A673 (cell line): ENCODE measurements at regions not wholly inside any gene's neighbourhood (a gene's known extent, or its start where the extent isn't known, plus 50 kb on each side); places are given as distances from the start of the nearest gene placed in this dataset.

Source experiments
- BruUV-seq: library from RNA; stranded (reverse); fragments of 400-500 nt; replicated peaks from 2 replicates; lab custom pipeline; 2021; lab: Mats Ljungman, UMichigan
- CTCF ChIA-PET: fragments of 300-600 bp; sonication (Branson Sonifier 250); formaldehyde crosslinking; loops from one replicate; lab custom pipeline; 2022; ENCODE audit warnings: antibody characterized with exemption; lab: Charles Lee
- POLR2A ChIA-PET: fragments of 300-600 bp; sonication (Branson Sonifier 250); formaldehyde crosslinking; loops from one replicate; lab custom pipeline; 2022; ENCODE audit warnings: antibody characterized with exemption; ENCODE audit not compliant: low non-redundant PET; lab: Charles Lee
- DNase-seq: peaks from one replicate; pipeline ENCODE4 v3.0.0-alpha.2; 2015; ENCODE audit warnings: low spot score
- H3K27ac ChIP-seq: fragments of 200-600 bp; sonication (generic); 2 replicates; pipeline ENCODE4 v1.5.1; 2016; ENCODE audit warnings: mixed run types, low read depth, mild to moderate bottlenecking, mixed read lengths, antibody characterized with exemption, low read length; ENCODE audit not compliant: poor library complexity, severe bottlenecking
- H3K27me3 ChIP-seq: fragments of 200-600 bp; sonication (generic); replicated peaks from 2 replicates; pipeline ENCODE4 v1.6.1; 2017; ENCODE audit warnings: mixed run types, low read depth, mild to moderate bottlenecking, mixed read lengths, antibody characterized with exemption, low read length; ENCODE audit not compliant: insufficient read depth, poor library complexity
- H3K36me3 ChIP-seq: fragments of 200-600 bp; sonication (generic); 2 replicates; pipeline ENCODE4 v1.6.1; 2016; ENCODE audit warnings: mixed run types, mild to moderate bottlenecking, mixed read lengths, antibody characterized with exemption, low read length; ENCODE audit not compliant: insufficient read depth, poor library complexity, severe bottlenecking
- H3K4me1 ChIP-seq: fragments of 200-600 bp; sonication (generic); 2 replicates; pipeline ENCODE4 v1.6.1; 2017; ENCODE audit warnings: mixed run types, mild to moderate bottlenecking, mixed read lengths, antibody characterized with exemption, low read length; ENCODE audit not compliant: insufficient read depth, poor library complexity, severe bottlenecking
- H3K4me3 ChIP-seq: fragments of 200-600 bp; sonication (generic); 2 replicates; pipeline ENCODE4 v1.5.1; 2016; ENCODE audit warnings: low read depth, mixed run types, mild to moderate bottlenecking, mixed read lengths, low read length; ENCODE audit not compliant: poor library complexity, severe bottlenecking
- H3K9me3 ChIP-seq: fragments of 200-600 bp; sonication (generic); 2 replicates; pipeline ENCODE4 v1.6.1; 2016; ENCODE audit warnings: mixed run types, low read depth, mild to moderate bottlenecking, mixed read lengths, antibody characterized with exemption, low read length; ENCODE audit not compliant: poor library complexity, severe bottlenecking
- EZH2 ChIP-seq: fragments of 200-600 bp; sonication (generic); IDR thresholded peaks from 2 replicates; pipeline ENCODE4 v1.6.1; 2017; ENCODE audit warnings: borderline replicate concordance, low read depth, mild to moderate bottlenecking, mixed read lengths, antibody characterized with exemption, low read length; ENCODE audit not compliant: poor library complexity, severe bottlenecking
- intact Hi-C: fragments of 100-400 bp; cut with micrococcal nuclease; formaldehyde crosslinking; loops from one replicate; pipeline ENCODE4 v1.10.0; 2022; ENCODE audit not compliant: unreplicated experiment
- TF ChIP-seq, protein P1 (sequence below): fragments of 300-800, 200-600 bp; sonication (generic); conservative IDR thresholded peaks from 2 replicates; pipeline ENCODE4 v1.5.1; 2017; ENCODE audit warnings: low read depth, mild to moderate bottlenecking, antibody characterized with exemption, low read length, moderate library complexity, mixed read lengths

DNA sequence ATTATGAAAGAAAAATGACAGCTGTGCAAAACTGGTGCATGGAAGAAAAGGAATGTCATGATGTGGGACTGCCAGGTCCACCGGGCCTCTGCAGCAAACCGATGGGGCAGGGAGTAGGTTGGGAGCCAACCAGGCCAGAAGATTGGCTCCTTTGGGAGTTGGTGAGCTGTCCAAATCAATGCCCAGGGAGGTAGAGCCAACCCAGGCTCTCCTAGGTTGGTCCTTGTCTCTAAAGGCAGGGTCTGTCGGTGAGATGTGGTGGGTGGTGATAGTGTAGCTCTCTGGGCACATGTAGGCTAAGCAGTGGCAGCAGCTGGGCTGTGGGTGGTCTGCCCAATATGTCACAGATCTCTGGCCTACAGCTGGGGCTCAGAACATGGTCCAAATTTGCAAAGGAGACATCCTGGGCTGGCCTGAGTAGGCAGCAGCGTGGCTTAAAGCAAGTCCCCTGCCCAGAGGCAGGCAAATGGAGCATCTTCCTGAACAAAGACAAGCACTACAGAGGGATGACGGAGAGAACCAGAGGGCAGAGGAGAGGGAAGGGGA is 61.2 kb upstream of the PRDX6 start:
- no peak overlapping the region for H3K27ac ChIP-seq
- ChIA-PET POLR2A (no interaction called here), CTCF (no interaction called here)
- H3K36me3 ChIP-seq, result no peaks in the 10 kb centered on the region
- no peak for DNase-seq
- no peaks in the 10 kb centered on the region for H3K9me3 ChIP-seq
- intact Hi-C loops, result loop anchor here (5.0 to 10.0 kb wide), 2 partner anchors 591 to 656 kb away; no protein-coding TSS in a partner anchor
- TF ChIP-seq EZH2, result no peak
- TF ChIP-seq, protein P1, sequence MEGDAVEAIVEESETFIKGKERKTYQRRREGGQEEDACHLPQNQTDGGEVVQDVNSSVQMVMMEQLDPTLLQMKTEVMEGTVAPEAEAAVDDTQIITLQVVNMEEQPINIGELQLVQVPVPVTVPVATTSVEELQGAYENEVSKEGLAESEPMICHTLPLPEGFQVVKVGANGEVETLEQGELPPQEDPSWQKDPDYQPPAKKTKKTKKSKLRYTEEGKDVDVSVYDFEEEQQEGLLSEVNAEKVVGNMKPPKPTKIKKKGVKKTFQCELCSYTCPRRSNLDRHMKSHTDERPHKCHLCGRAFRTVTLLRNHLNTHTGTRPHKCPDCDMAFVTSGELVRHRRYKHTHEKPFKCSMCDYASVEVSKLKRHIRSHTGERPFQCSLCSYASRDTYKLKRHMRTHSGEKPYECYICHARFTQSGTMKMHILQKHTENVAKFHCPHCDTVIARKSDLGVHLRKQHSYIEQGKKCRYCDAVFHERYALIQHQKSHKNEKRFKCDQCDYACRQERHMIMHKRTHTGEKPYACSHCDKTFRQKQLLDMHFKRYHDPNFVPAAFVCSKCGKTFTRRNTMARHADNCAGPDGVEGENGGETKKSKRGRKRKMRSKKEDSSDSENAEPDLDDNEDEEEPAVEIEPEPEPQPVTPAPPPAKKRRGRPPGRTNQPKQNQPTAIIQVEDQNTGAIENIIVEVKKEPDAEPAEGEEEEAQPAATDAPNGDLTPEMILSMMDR, result no peak
- no peaks in the 10 kb centered on the region for H3K4me1 ChIP-seq
- no peak overlapping the region for H3K4me3 ChIP-seq
- no TSS peak for BruUV-seq
- H3K27me3 ChIP-seq, result no peaks in the 10 kb centered on the region

DNA sequence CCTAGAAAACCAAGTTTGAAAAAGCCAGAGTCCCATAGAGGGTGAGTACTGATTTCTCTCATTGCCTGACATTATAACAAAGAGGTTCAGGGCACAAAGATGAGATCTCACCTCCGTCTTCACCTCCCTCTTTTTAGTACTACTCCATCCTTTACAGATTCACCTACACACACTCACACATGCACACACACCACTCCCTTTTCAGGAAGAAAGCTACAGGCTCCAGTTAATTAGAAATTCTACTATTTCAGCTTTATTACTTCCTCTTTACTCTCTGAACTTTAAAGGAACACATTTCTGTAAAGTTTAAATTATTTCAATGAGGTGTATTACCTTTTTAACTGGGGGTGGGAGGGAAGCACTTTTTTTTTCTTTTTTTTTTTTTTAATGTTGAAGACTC is 59.6 kb upstream of the PRDX6 start:
- no TSS peak for BruUV-seq
- H3K36me3 ChIP-seq, result no peaks in the 10 kb centered on the region
- H3K27me3 ChIP-seq, result no peaks in the 10 kb centered on the region
- POLR2A ChIA-PET, result no interaction called here
- H3K4me1 ChIP-seq, result no peaks in the 10 kb centered on the region
- no peak overlapping the region for H3K27ac ChIP-seq
- H3K4me3 ChIP-seq, result no peak overlapping the region
- no peak for DNase-seq
- CTCF ChIA-PET, result no interaction called here
- TF ChIP-seq, protein P1, result no peak
- TF ChIP-seq EZH2, result no peak
- intact Hi-C loops, result loop anchor here (5.0 to 10.0 kb wide), 2 partner anchors 593 to 655 kb away; no protein-coding TSS in a partner anchor
- H3K9me3 ChIP-seq, result no peaks in the 10 kb centered on the region

DNA sequence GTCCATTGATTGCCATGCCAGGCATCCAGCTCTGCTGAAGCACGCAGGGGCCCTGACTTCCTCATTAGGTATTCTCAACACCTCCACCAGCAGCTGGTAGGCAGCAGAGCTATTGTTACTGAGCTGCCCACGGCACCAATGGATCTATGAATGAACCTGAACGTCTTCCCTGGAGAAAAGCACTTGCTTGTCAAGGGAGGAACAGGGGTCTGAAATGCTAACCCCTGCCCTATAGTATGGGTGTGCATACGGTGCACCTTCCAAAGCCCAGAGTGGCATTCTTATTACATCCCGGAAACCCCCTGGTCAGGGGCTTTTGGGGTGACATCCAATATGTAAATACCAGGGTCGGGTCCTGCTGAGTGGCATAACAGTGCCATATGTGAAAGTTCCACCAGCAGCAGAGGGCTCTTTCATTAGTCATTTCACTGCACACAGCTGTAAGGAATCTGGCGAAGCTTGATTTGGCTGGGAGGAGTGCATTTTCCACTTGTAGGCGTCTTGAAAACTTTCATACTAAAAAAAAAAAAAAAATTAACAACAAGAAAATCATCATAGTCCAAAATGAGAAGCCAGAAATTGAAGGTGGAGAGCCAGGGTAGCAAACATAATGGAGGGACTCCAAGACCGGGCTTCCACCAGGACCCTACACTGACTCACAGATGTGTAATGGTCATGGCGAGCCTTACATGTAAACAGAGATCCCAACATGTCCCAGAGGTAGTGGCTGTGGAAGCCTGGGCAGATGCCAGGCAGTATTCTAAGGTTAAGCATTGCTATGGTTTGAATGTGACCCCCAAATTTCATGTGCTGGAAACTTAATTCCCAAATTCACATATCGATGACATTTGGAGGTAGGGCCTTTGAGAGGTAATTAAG is 58.8 kb upstream of the PRDX6 start:
- Histone ChIP-seq H3K4me1 (no peaks in the 10 kb centered on the region), H3K27me3 (no peaks in the 10 kb centered on the region), H3K9me3 (no peaks in the 10 kb centered on the region), H3K36me3 (no peaks in the 10 kb centered on the region), H3K4me3 (no peak overlapping the region), H3K27ac (no peak overlapping the region)
- TF ChIP-seq, protein P1, result no peak
- no peak for TF ChIP-seq EZH2
- DNase-seq, result no peak
- ChIA-PET CTCF (no interaction called here), POLR2A (no interaction called here)
- BruUV-seq, result no TSS peak
- intact Hi-C loops, result loop anchor here (5.0 to 10.0 kb wide), 2 partner anchors 594 to 654 kb away; no protein-coding TSS in a partner anchor
